Peyer's patch (tissue), 4 donors: ENCODE measurements at regions not wholly inside any gene's neighbourhood (a gene's known extent, or its start where the extent isn't known, plus 50 kb on each side); places are given as distances from the start of the nearest gene placed in this dataset.

Source experiments
- DNase-seq, 3 donors: peaks; one replicate each; pipeline ENCODE4 v3.0.0-alpha.2; 2017 to 2019
- H3K27ac ChIP-seq, 4 donors: fragments of 200-600 bp; sonication (generic); one replicate each; pipeline ENCODE4 v1.5.1; 2016 to 2019
- H3K27me3 ChIP-seq, 2 donors: fragments of 200-600 bp; sonication (generic); one replicate each; pipeline ENCODE4 v1.5.1; 2019
- H3K36me3 ChIP-seq, 3 donors: fragments of 200-600 bp; sonication (generic); one replicate each; pipeline ENCODE4 v1.5.1; 2016 to 2019
- H3K4me1 ChIP-seq, 4 donors: fragments of 200-600 bp; sonication (generic); one replicate each; pipeline ENCODE4 v1.5.1; 2016 to 2019
- H3K4me3 ChIP-seq, 4 donors: fragments of 200-600 bp; sonication (generic); 1 replicate in 3 of 4; 2 replicates in 1 of 4; pipeline ENCODE4 v1.5.1; 2016 to 2019; ENCODE audit warnings: mild to moderate bottlenecking in 1 of 4
- H3K9me3 ChIP-seq, 4 donors: fragments of 200-600 bp; sonication (generic); one replicate each; pipeline ENCODE4 v1.5.1; 2016 to 2019; ENCODE audit warnings: mild to moderate bottlenecking in 1 of 4
- POLR2A ChIP-seq, 2 donors: fragments of 450-650 bp; IDR thresholded peaks; one replicate each; pipeline ENCODE4 v1.5.1; 2017; ENCODE audit warnings: antibody characterized with exemption in 2 of 2, mild to moderate bottlenecking in 2 of 2, moderate library complexity in 2 of 2
- TF ChIP-seq, protein P1 (sequence below), 6 experiments: fragments of 450-650 bp in 4 of 6; fragments of 200-600 bp in 2 of 6; sonication (generic) in 1 of 6; IDR thresholded peaks; one replicate each; pipeline ENCODE4 v1.5.1; 2017 to 2019; ENCODE audit warnings: antibody characterized with exemption in 6 of 6, mild to moderate bottlenecking in 3 of 6, moderate library complexity in 1 of 6

DNA sequence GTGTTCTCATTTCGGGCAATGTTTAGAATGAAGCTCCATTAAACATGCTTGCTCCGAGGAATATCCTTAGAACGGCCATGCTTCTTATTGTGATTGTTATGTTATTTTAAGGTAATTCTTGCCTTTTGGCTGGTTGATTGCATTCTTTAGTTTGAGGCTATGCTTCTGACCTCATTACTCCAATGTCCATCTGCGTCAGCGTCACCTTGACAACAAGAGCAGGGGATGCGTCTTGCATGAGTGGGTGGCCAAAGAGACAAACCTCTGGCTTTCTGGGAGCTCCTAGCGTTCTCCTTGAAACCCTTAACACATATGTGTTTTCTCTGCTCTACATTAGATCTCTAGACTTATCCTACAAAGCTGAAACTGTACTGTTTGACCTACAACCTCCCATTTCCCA, 184.3 kb downstream of the THBS2 start:
- no peak overlapping the region for H3K27ac ChIP-seq
- no peaks in the 10 kb centered on the region for H3K27me3 ChIP-seq
- no peak overlapping the region for H3K4me3 ChIP-seq

DNA sequence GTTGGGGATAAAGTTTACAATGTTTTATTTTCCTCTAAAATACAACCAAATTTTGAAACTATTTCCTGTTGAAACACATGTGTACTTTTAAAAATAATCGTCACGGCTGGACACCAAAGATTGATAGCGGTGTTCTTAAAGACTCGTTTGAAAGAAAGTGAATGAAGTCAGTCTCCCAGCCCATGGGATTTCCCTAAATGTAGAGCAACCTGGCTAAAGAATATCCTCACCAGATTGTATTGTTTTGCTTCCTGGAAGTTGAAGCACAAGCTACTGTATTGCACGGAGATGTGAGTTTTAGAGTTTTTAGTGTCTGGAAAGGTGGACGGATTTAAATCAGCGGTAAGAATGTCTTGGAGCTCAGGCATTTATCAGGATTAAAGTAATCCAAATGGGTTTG, 189.5 kb downstream of the THBS2 start:
- TF ChIP-seq, protein P1, sequence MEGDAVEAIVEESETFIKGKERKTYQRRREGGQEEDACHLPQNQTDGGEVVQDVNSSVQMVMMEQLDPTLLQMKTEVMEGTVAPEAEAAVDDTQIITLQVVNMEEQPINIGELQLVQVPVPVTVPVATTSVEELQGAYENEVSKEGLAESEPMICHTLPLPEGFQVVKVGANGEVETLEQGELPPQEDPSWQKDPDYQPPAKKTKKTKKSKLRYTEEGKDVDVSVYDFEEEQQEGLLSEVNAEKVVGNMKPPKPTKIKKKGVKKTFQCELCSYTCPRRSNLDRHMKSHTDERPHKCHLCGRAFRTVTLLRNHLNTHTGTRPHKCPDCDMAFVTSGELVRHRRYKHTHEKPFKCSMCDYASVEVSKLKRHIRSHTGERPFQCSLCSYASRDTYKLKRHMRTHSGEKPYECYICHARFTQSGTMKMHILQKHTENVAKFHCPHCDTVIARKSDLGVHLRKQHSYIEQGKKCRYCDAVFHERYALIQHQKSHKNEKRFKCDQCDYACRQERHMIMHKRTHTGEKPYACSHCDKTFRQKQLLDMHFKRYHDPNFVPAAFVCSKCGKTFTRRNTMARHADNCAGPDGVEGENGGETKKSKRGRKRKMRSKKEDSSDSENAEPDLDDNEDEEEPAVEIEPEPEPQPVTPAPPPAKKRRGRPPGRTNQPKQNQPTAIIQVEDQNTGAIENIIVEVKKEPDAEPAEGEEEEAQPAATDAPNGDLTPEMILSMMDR (IDR thresholded peaks at IDR 0.05), result no peak
- no peak for TF ChIP-seq POLR2A (IDR thresholded peaks at IDR 0.05)
- Histone ChIP-seq H3K27ac (no peak overlapping the region), H3K4me1 (no peaks in the 10 kb centered on the region), H3K27me3 (no peaks in the 10 kb centered on the region), H3K36me3 (no peaks in the 10 kb centered on the region), H3K9me3 (no peaks in the 10 kb centered on the region), H3K4me3 (no peak overlapping the region)
- DNase-seq, result no peak

More for the DNA sequence above, 184.3 kb downstream of the THBS2 start:
- Histone ChIP-seq H3K36me3 (no peaks in the 10 kb centered on the region), H3K9me3 (no peaks in the 10 kb centered on the region), H3K4me1 (no peaks in the 10 kb centered on the region)
- TF ChIP-seq POLR2A (IDR thresholded peaks at IDR 0.05), result no peak
- TF ChIP-seq, protein P1 (IDR thresholded peaks at IDR 0.05), result no peak
- DNase-seq, result no peak

DNA sequence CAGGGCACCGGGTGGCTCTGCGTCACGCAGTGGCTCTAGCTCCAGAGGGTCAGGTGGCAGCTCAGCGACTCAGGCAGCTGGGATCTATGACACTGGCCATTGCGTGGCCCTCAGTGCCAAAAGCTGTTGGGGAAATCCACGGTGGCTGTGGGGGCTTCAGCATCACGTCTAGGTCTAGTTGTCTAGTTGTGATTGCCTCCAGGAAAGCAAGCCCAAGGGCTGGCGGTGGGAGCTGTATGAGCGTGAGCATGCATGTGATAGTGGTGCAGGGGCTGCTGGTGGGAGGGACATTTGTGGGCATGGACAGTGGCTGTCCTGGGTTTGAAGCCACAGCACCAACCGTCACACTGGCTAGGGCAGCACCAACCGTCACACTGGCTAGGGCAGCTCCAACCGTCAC, 191.4 kb downstream of the THBS2 start:
- no peak for TF ChIP-seq POLR2A (IDR thresholded peaks at IDR 0.05)
- Histone ChIP-seq H3K4me1 (no peaks in the 10 kb centered on the region), H3K27ac (no peak overlapping the region), H3K27me3 (no peaks in the 10 kb centered on the region), H3K36me3 (no peaks in the 10 kb centered on the region), H3K4me3 (no peak overlapping the region), H3K9me3 (no peaks in the 10 kb centered on the region)
- no peak for DNase-seq

DNA sequence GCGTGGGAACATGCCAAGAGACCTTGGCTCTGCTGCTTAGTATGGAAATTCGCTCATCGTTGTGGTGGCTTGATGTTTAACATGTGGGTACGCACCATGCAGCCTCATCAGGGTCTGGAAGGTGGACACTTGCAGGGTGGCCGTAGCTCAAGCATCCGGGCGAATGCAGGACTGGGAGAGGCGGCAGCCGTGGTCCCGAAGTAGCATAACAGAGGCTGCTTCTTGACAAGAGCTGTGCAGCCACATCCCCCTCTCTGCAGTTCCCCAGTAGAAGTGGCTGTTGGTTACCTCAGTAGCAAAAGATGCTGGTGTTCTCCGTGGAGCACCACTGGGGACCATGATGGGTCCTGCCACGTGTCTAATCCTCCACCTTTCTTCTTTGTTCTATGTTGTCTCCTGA, 195.0 kb downstream of the THBS2 start:
- no peak overlapping the region for H3K4me3 ChIP-seq
- TF ChIP-seq, protein P1 (IDR thresholded peaks at IDR 0.05), result no peak
- no peak for TF ChIP-seq POLR2A (IDR thresholded peaks at IDR 0.05)
- H3K36me3 ChIP-seq, result no peaks in the 10 kb centered on the region
- no peaks in the 10 kb centered on the region for H3K27me3 ChIP-seq
- H3K9me3 ChIP-seq, result no peaks in the 10 kb centered on the region
- no peaks in the 10 kb centered on the region for H3K4me1 ChIP-seq
- DNase-seq, result no peak
- no peak overlapping the region for H3K27ac ChIP-seq

DNA sequence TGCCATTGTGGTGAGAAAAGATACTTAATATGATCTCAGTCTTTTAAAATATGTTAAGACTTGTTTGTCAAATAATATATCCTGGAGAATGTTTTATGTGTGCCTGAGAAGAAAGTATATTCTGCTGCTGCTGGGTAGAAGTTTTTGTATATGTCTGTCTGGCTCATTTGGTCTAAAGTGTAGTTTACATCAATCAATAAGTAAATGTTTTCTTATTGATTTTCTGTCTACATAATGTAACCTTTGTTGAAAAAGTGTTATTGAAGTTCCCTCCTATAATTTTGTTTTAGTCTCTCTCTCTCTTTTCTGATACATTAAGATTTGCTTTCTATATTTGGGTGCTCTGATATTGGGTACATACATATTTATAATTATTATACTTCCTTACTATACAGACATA, 201.2 kb downstream of the THBS2 start:
- Histone ChIP-seq H3K27me3 (no peaks in the 10 kb centered on the region), H3K36me3 (no peaks in the 10 kb centered on the region), H3K27ac (no peak overlapping the region), H3K9me3 (no peaks in the 10 kb centered on the region), H3K4me1 (no peaks in the 10 kb centered on the region), H3K4me3 (no peak overlapping the region)
- TF ChIP-seq, protein P1 (IDR thresholded peaks at IDR 0.05), result no peak
- TF ChIP-seq POLR2A (IDR thresholded peaks at IDR 0.05), result no peak
- DNase-seq, result no peak

DNA sequence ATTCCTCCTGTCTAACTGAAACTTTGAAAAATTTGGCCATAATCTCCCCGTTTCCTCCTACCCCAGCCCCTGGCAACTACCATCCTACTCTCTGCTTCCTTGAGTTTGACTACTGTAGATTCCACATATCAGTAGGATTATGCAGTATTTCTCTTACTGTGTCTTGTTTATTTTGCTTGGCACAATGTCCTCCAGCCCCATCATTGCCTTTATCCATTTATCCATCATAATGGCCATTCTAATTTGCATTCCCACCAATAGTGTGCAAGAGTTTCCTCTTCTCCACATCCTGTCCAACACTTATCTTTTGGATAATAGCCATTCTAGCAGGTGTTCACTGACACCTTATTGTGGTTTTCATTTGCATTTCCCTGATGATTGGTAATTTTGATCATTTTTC, 202.3 kb downstream of the THBS2 start:
- Histone ChIP-seq H3K27ac (no peak overlapping the region), H3K4me3 (no peak overlapping the region), H3K4me1 (no peaks in the 10 kb centered on the region), H3K36me3 (no peaks in the 10 kb centered on the region), H3K9me3 (no peaks in the 10 kb centered on the region), H3K27me3 (no peaks in the 10 kb centered on the region)
- no peak for TF ChIP-seq POLR2A (IDR thresholded peaks at IDR 0.05)
- TF ChIP-seq, protein P1 (IDR thresholded peaks at IDR 0.05), result no peak
- no peak for DNase-seq
